ENCODE measurements at regions not wholly inside any gene's neighbourhood (a gene's known extent, or its start where the extent isn't known, plus 50 kb on each side); places are given as distances from the start of the nearest gene placed in this dataset.
"Not testable (repeated sequence)": the region's sequence is repeated elsewhere in the genome, so short reads cannot be mapped to it uniquely, and the experiment has no call there.

GRCh38 chr14:105647784-105648608 is 121.6 kb downstream of the TMEM121 start:
- TF ChIP-seq CTCF (conservative IDR thresholded peaks at IDR 0.05; ENCODE audit: low read depth, low read length) (no peak), EZH2phosphoT487 (IDR thresholded peaks at IDR 0.05; ENCODE audit: borderline replicate concordance, low read length) (no peak), EZH2 (IDR thresholded peaks at IDR 0.05; ENCODE audit: low read length, unreplicated experiment) (no peak)
- H3K27ac ChIP-seq (ENCODE audit: low read length): no peak overlapping the region
- no peaks in the 10 kb centered on the region for H3K79me2 ChIP-seq (ENCODE audit: low read length)
- H3K27me3 ChIP-seq (ENCODE audit: low read length): no peaks in the 10 kb centered on the region
- ChIA-PET POLR2A (ENCODE audit: unreplicated experiment) (no interaction called here), CTCF (no interaction called here)
- no peak overlapping the region for H2AFZ ChIP-seq (ENCODE audit: low read length)
- H3F3A ChIP-seq (ENCODE audit: low read length, unreplicated experiment): no peaks in the 10 kb centered on the region
- intact Hi-C loops (cut with micrococcal nuclease): no loop called here
- H3K9ac ChIP-seq (ENCODE audit: low read length): no peak overlapping the region
- DNase-seq: no peak
- H3K36me3 ChIP-seq (ENCODE audit: low read depth, low read length): no peaks in the 10 kb centered on the region
- no peak overlapping the region for H3K4me2 ChIP-seq (ENCODE audit: low read length)
- H4K20me1 ChIP-seq (ENCODE audit: low read length): no peaks in the 10 kb centered on the region
- H3K4me1 ChIP-seq (ENCODE audit: insufficient read depth, low read length): no peaks in the 10 kb centered on the region
- BruUV-seq (replicated peaks): no TSS peak
- no peaks in the 10 kb centered on the region for H3K9me3 ChIP-seq (ENCODE audit: low read length)
- no peak; the same call in 1 of the 2 replicates for ATAC-seq
- H3K4me3 ChIP-seq (ENCODE audit: low read length): no peak overlapping the region
- no peaks in the 10 kb centered on the region for H3K9me2 ChIP-seq (replicated peaks; ENCODE audit: low read length)

- H3K9me2 ChIP-seq (replicated peaks; ENCODE audit: low read length); H3K9me3 ChIP-seq (ENCODE audit: low read length); CTCF ChIA-PET; H3K9ac ChIP-seq (ENCODE audit: low read length); H3K27me3 ChIP-seq (ENCODE audit: low read length); H4K20me1 ChIP-seq (ENCODE audit: low read length); H3K27ac ChIP-seq (ENCODE audit: low read length); H3K4me3 ChIP-seq (ENCODE audit: low read length); H3F3A ChIP-seq (ENCODE audit: low read length, unreplicated experiment); BruUV-seq (replicated peaks); H3K36me3 ChIP-seq (ENCODE audit: low read depth, low read length); POLR2A ChIA-PET (ENCODE audit: unreplicated experiment); DNase-seq; H3K4me1 ChIP-seq (ENCODE audit: insufficient read depth, low read length); intact Hi-C loops (cut with micrococcal nuclease); H3K4me2 ChIP-seq (ENCODE audit: low read length); H3K79me2 ChIP-seq (ENCODE audit: low read length); ATAC-seq; H2AFZ ChIP-seq (ENCODE audit: low read length): not testable (repeated sequence)
These were observed 122.5 kb downstream of the TMEM121 start for GRCh38 chr14:105648609-105649535.

- CTCF ChIA-PET; BruUV-seq (replicated peaks); H3K4me2 ChIP-seq (ENCODE audit: low read length); DNase-seq; H3K4me1 ChIP-seq (ENCODE audit: insufficient read depth, low read length); H3K27me3 ChIP-seq (ENCODE audit: low read length); H2AFZ ChIP-seq (ENCODE audit: low read length); intact Hi-C loops (cut with micrococcal nuclease); POLR2A ChIA-PET (ENCODE audit: unreplicated experiment); H3K9me3 ChIP-seq (ENCODE audit: low read length); H3K9me2 ChIP-seq (replicated peaks; ENCODE audit: low read length); ATAC-seq; H3K27ac ChIP-seq (ENCODE audit: low read length); H3K79me2 ChIP-seq (ENCODE audit: low read length); H3F3A ChIP-seq (ENCODE audit: low read length, unreplicated experiment); H3K4me3 ChIP-seq (ENCODE audit: low read length); H4K20me1 ChIP-seq (ENCODE audit: low read length); H3K36me3 ChIP-seq (ENCODE audit: low read depth, low read length); H3K9ac ChIP-seq (ENCODE audit: low read length): not testable (repeated sequence)
These were observed 125.9 kb downstream of the TMEM121 start for GRCh38 chr14:105652317-105652716.

- H3K79me2 ChIP-seq (ENCODE audit: low read length); H3K27me3 ChIP-seq (ENCODE audit: low read length); H4K20me1 ChIP-seq (ENCODE audit: low read length); H3K36me3 ChIP-seq (ENCODE audit: low read depth, low read length); BruUV-seq (replicated peaks); H3K9ac ChIP-seq (ENCODE audit: low read length); CTCF ChIA-PET; intact Hi-C loops (cut with micrococcal nuclease); H3K9me3 ChIP-seq (ENCODE audit: low read length); H3K4me2 ChIP-seq (ENCODE audit: low read length); POLR2A ChIA-PET (ENCODE audit: unreplicated experiment); H3F3A ChIP-seq (ENCODE audit: low read length, unreplicated experiment); H3K27ac ChIP-seq (ENCODE audit: low read length); ATAC-seq; H3K9me2 ChIP-seq (replicated peaks; ENCODE audit: low read length); H3K4me1 ChIP-seq (ENCODE audit: insufficient read depth, low read length); H3K4me3 ChIP-seq (ENCODE audit: low read length); DNase-seq; H2AFZ ChIP-seq (ENCODE audit: low read length): not testable (repeated sequence)
These were observed 127.5 kb downstream of the TMEM121 start for GRCh38 chr14:105653921-105654320.

GRCh38 chr14:105659255-105659654 is 132.9 kb downstream of the TMEM121 start:
- H3F3A ChIP-seq (ENCODE audit: low read length, unreplicated experiment); H3K9me3 ChIP-seq (ENCODE audit: low read length); H2AFZ ChIP-seq (ENCODE audit: low read length); DNase-seq; H3K27me3 ChIP-seq (ENCODE audit: low read length); intact Hi-C loops (cut with micrococcal nuclease); H3K27ac ChIP-seq (ENCODE audit: low read length); H3K9ac ChIP-seq (ENCODE audit: low read length); H3K9me2 ChIP-seq (replicated peaks; ENCODE audit: low read length); ATAC-seq; H3K36me3 ChIP-seq (ENCODE audit: low read depth, low read length); H3K4me2 ChIP-seq (ENCODE audit: low read length); H3K4me3 ChIP-seq (ENCODE audit: low read length); POLR2A ChIA-PET (ENCODE audit: unreplicated experiment); H4K20me1 ChIP-seq (ENCODE audit: low read length); BruUV-seq (replicated peaks); CTCF ChIA-PET; H3K4me1 ChIP-seq (ENCODE audit: insufficient read depth, low read length); H3K79me2 ChIP-seq (ENCODE audit: low read length): not testable (repeated sequence)
